GM18870 (cell line): ENCODE measurements at regions not wholly inside any gene's neighbourhood (a gene's known extent, or its start where the extent isn't known, plus 50 kb on each side); places are given as distances from the start of the nearest gene placed in this dataset.

ENCODE experiments used
- ATAC-seq: cut with Tn5 transposase; IDR thresholded peaks from one replicate; pipeline ENCODE4 v1.9.1; 2021; ENCODE audit warnings: moderate library complexity; ENCODE audit not compliant: unreplicated experiment

DNA sequence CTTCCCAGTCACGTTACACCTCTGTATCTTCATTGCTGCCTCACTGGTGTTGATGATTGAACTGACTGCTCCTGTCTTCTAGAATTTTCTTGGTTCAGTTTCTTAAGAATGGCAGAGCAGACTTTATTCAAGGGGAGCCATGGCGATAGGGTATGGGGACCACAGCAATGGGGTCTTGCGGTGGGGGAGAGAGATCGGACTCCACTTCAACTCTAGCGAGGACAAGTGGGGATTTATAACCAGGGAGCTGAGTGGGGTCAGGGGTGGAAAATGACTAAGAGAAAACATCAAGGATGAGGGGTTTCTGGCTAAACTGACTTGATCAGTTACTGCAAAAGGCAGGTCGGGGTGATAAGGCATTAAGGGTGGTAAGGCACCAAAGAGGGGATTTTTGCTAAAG, 156.4 kb downstream of the CD83 start:
- no peak for ATAC-seq

DNA sequence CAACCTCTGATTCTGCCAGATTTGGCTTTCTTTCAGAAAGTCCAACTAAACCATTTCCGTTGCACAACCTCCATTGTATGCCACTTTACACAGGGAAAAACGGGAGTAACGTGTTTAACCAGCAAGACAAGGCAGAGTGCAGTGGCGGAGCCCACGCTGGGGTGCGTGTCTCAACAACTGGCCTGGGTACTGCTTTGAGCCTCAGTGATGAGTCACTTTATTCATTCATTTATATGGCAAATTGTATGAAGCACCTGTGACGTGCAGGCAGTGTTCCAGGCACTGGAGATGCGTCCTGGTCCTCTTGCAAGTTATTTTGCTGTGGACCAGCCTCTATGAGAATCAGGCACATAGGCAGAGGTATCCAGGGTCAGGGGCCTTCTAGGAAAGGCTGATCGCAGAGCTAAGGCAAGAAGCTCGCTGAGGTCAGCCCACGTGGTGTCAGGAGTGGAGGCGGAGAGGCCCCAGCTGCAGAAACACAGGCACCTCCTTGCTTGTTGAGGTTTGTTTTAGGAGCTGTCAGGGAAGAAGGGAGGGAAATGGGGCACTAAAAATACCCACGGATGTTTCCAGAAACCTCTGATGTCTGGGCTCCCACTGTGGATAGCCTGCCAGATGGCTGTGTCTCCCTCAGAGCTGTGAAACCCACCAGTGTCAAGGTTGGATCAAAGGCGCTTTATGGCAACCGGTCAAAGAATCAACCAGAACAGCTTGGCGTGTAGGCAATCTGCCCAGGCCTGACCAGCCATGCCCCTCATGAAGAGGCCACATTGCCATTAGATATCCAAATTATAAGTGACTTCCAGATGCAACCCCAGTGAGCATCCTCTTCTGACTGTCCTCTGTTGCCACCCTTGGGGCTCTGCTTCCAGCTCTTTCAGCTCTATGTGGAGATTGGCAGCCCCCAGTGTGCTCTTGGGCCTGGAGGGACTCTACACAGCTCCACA, 157.2 kb downstream of the CD83 start:
- no peak for ATAC-seq

DNA sequence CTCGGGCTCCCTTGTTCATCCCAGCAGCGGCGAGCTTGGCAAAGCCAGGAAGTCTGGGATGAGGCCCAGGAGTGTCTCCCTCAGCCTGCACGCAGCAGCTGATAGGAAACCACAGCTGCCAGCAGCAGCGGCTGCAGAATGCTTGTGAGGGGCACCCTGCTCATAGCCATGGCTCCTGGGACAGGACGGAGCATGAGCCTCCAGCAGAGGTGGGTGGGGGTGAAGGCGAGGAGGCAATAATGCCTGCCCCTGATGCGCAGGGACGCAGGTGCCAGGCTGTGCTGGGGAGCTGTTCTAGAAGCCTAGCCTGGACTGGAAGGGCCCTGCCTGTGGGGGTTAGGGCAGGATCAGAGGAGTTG, 157.9 kb downstream of the CD83 start:
- no peak for ATAC-seq

- no peak for ATAC-seq
Measured at GRCh38 chr6:14276071-14276470, 158.5 kb downstream of the CD83 start.

GRCh38 chr6:14276667-14277404, 159.3 kb downstream of the CD83 start:
- peak; percentile 75 for ATAC-seq

- peak; percentile 9 for ATAC-seq
Measured at GRCh38 chr6:14277405-14277930, 159.9 kb downstream of the CD83 start.

GRCh38 chr6:14278006-14278405, 160.4 kb downstream of the CD83 start:
- no peak for ATAC-seq

GRCh38 chr6:14278446-14278845, 160.9 kb downstream of the CD83 start:
- ATAC-seq: no peak

DNA sequence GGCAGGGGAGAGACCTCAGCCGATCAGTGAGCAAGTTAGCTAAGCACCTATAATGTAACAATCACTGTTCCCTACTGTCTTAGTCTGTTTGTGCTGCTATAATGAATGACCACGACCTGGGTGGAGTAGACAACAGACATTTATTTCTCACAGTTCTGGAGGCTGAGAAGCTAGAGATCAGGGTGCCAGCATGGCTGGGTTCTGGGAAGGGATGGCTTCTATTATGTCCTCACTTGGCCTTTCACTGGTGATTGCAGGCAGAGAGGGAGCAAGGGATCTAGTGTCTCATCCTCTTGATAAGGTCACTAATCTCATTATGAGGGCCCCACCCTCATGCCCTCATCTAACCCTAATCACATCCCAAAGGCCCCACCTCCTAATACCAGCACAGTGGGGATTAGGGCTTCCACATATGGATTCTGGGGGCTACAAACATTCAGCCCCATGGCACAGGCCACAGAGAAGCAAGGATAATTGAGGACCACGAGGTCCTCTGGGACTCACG, 162.5 kb downstream of the CD83 start:
- no peak for ATAC-seq

- no peak for ATAC-seq
Measured at GRCh38 chr6:14280766-14281293, 163.3 kb downstream of the CD83 start.

DNA sequence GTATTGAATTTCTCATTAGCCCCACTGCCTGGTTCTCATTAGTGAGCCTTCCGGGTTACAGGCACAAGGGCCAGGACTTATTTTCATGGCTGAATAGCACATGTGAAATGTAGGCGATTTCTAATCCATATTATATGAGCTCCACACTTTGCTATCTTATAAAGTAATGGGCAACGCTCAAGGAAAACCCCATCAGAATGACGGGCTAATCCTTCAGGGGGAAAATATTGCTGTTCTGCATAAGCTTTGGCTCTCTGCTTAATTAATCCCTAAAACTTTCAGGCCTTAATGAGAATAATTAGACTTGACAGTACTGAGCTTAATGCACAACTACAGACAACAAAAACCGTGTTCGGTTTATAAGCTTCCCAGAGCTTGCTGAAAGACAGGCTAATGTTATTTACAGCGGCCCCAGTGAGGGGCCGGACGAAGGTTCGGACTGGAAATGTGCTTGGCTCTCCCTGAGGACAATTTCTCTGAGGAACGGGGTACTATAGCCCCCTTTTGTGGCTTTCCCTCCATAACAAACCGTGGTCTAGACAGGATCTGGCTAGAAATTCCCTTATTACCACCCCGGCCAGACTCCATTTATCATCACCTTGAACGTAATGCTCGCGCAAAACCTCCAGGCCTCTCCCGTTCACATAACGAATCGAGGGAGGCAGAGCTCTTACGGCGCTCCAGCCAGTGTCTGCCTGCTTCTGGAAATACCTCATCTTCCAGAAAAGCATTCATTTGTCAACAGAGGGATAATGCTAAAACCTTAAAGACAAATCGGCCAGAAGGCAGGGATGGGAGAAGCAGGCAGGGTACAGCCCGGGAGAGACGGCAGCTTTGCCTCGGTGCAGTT, 164.5 kb downstream of the CD83 start:
- no peak for ATAC-seq

- no peak for ATAC-seq
Measured at GRCh38 chr6:14282854-14283505, 165.4 kb downstream of the CD83 start.

DNA sequence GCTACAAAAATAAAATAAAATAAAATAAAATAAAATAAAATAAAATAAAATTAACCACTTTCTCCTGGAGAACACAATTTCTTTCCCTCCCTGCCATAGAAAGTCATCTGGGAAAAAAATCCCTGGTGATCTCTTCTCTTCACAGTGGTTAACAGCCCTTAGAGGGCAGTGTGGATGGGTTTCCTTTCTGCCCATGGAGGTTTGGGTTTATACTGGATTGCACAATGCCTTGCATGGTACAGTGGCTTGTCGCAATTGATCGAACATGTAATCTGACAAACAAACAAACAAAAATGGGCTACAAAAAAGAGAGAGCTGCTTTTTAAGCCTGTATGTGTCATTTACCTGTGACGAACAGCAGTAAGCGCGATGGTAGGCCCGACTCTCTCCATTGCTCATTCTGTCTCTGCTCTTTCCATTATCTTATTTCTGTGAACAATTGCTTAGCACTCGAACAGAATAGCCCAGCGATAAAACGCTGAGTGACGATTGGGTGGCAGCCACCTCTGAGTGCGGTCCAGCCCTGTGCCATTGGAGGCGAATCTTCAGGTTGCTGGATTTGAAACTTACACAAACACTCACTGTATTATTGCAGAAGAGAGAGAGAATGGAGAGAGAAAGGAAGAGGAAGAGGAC, 166.1 kb downstream of the CD83 start:
- ATAC-seq: no peak

DNA sequence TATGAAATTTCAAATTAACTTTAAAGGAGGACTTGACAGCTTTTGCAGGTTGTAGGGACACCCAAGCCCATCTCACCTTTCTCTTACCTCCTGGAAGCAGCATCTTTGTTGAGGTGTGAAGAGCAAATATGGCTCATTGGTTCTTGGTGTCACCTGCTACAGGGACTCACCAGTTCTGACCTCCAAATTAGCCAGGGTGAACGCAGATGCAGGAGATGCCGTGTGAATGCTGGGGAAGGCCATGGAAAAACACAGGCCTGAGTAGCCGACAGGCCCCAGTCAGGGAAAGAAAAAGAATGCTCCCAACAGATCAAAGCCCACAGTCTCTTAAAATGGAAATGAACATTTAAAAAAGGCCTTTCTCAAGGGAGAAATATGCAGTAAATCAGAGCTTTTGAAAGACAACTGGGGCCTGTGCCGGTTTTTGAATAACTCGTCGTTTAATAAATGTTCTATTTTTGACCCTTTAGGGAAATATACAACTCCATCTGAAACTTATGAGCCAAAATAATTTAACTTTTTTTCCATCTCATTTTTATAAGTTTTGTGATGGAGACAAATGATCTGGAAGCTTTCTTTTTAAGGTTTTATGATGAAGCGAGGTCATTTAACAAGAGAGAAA, 167.5 kb downstream of the CD83 start:
- no peak for ATAC-seq

- ATAC-seq: no peak
Measured at GRCh38 chr6:14286144-14286543, 168.6 kb downstream of the CD83 start.

- no peak for ATAC-seq
Measured at GRCh38 chr6:14286634-14287428, 169.3 kb downstream of the CD83 start.

GRCh38 chr6:14287707-14288106, 170.1 kb downstream of the CD83 start:
- no peak for ATAC-seq

GRCh38 chr6:14288910-14289309, 171.3 kb downstream of the CD83 start:
- ATAC-seq: no peak
